ENCODE measurements at regions not wholly inside any gene's neighbourhood (a gene's known extent, or its start where the extent isn't known, plus 50 kb on each side); places are given as distances from the start of the nearest gene placed in this dataset.

- DNase-seq (ENCODE audit: extremely low read depth, low read depth, low spot score): no peak
Observed at GRCh38 chr6:91386204-91386603, 799.3 kb upstream of the MAP3K7 start.

- DNase-seq (ENCODE audit: extremely low read depth, low read depth, low spot score): no peak
Observed at GRCh38 chr6:91383207-91383606, 796.3 kb upstream of the MAP3K7 start.

- no peak for DNase-seq (ENCODE audit: extremely low read depth, low read depth, low spot score)
Observed at GRCh38 chr6:91376686-91377085, 789.8 kb upstream of the MAP3K7 start.

GRCh38 chr6:91366781-91367180 lies 779.9 kb upstream of the MAP3K7 start:
- DNase-seq (ENCODE audit: extremely low read depth, low read depth, low spot score): no peak

GRCh38 chr6:91358986-91359385 lies 772.1 kb upstream of the MAP3K7 start:
- no peak for DNase-seq (ENCODE audit: extremely low read depth, low read depth, low spot score)

GRCh38 chr6:91352878-91353277 lies 766.0 kb upstream of the MAP3K7 start:
- DNase-seq (ENCODE audit: extremely low read depth, low read depth, low spot score): no peak

GRCh38 chr6:91352321-91352720 lies 765.4 kb upstream of the MAP3K7 start:
- no peak for DNase-seq (ENCODE audit: extremely low read depth, low read depth, low spot score)

GRCh38 chr6:91350146-91350908 lies 763.5 kb upstream of the MAP3K7 start:
- DNase-seq (ENCODE audit: extremely low read depth, low read depth, low spot score): no peak

- no peak for DNase-seq (ENCODE audit: extremely low read depth, low read depth, low spot score)
Observed at GRCh38 chr6:91341473-91341872, 754.6 kb upstream of the MAP3K7 start.

GRCh38 chr6:91340896-91341395 lies 754.1 kb upstream of the MAP3K7 start:
- no peak for DNase-seq (ENCODE audit: extremely low read depth, low read depth, low spot score)

- no peak for DNase-seq (ENCODE audit: extremely low read depth, low read depth, low spot score)
Observed at GRCh38 chr6:91337967-91338366, 751.1 kb upstream of the MAP3K7 start.

GRCh38 chr6:91330896-91331295 lies 744.0 kb upstream of the MAP3K7 start:
- no peak for DNase-seq (ENCODE audit: extremely low read depth, low read depth, low spot score)

- no peak for DNase-seq (ENCODE audit: extremely low read depth, low read depth, low spot score)
Observed at GRCh38 chr6:91328241-91328640, 741.4 kb upstream of the MAP3K7 start.

GRCh38 chr6:91324711-91325110 lies 737.8 kb upstream of the MAP3K7 start:
- DNase-seq (ENCODE audit: extremely low read depth, low read depth, low spot score): no peak

- no peak for DNase-seq (ENCODE audit: extremely low read depth, low read depth, low spot score)
Observed at GRCh38 chr6:91317984-91318383, 731.1 kb upstream of the MAP3K7 start.

- DNase-seq (ENCODE audit: extremely low read depth, low read depth, low spot score): no peak
Observed at GRCh38 chr6:91317247-91317835, 730.5 kb upstream of the MAP3K7 start.

GRCh38 chr6:91310178-91310577 lies 723.3 kb upstream of the MAP3K7 start:
- DNase-seq (ENCODE audit: extremely low read depth, low read depth, low spot score): no peak

GRCh38 chr6:91305755-91306154 lies 718.9 kb upstream of the MAP3K7 start:
- DNase-seq (ENCODE audit: extremely low read depth, low read depth, low spot score): no peak

- no peak for DNase-seq (ENCODE audit: extremely low read depth, low read depth, low spot score)
Observed at GRCh38 chr6:91304521-91304920, 717.6 kb upstream of the MAP3K7 start.

- DNase-seq (ENCODE audit: extremely low read depth, low read depth, low spot score): no peak
Observed at GRCh38 chr6:91303326-91303725, 716.5 kb upstream of the MAP3K7 start.

- no peak for DNase-seq (ENCODE audit: extremely low read depth, low read depth, low spot score)
Observed at GRCh38 chr6:91299544-91300491, 712.9 kb upstream of the MAP3K7 start.
